ENCODE measurements at regions not wholly inside any gene's neighbourhood (a gene's known extent, or its start where the extent isn't known, plus 50 kb on each side); places are given as distances from the start of the nearest gene placed in this dataset.

- Histone ChIP-seq H3K36me3 (no peaks in the 10 kb centered on the region), H3K4me3 (ENCODE audit: low read depth, low read length) (no peak overlapping the region), H3K27ac (no peak overlapping the region), H3K27me3 (ENCODE audit: insufficient read depth, low read depth, severe bottlenecking) (no peaks in the 10 kb centered on the region), H3K9me3 (ENCODE audit: severe bottlenecking) (peaks cover 6% of the 10 kb centered on the region)
- DNase-seq, result no peak
- TF ChIP-seq CTCF (IDR thresholded peaks at IDR 0.05; ENCODE audit: low read depth, low read length), result no peak
Observed at GRCh38 chr17:36879624-36880131, 57.6 kb upstream of the LHX1 start.

GRCh38 chr17:36880268-36880905 lies 56.9 kb upstream of the LHX1 start:
- Histone ChIP-seq H3K4me3 (ENCODE audit: low read depth, low read length) (no peak overlapping the region), H3K9me3 (ENCODE audit: severe bottlenecking) (peaks cover 6% of the 10 kb centered on the region), H3K27me3 (ENCODE audit: insufficient read depth, low read depth, severe bottlenecking) (no peaks in the 10 kb centered on the region), H3K27ac (no peak overlapping the region), H3K36me3 (no peaks in the 10 kb centered on the region)
- DNase-seq, result no peak
- TF ChIP-seq CTCF (IDR thresholded peaks at IDR 0.05; ENCODE audit: low read depth, low read length), result no peak

GRCh38 chr17:36881323-36881722 lies 56.0 kb upstream of the LHX1 start:
- no peaks in the 10 kb centered on the region for H3K36me3 ChIP-seq
- H3K27ac ChIP-seq, result no peak overlapping the region
- no peak for DNase-seq
- H3K27me3 ChIP-seq (ENCODE audit: insufficient read depth, low read depth, severe bottlenecking), result no peaks in the 10 kb centered on the region
- no peak for TF ChIP-seq CTCF (IDR thresholded peaks at IDR 0.05; ENCODE audit: low read depth, low read length)
- H3K4me3 ChIP-seq (ENCODE audit: low read depth, low read length), result no peak overlapping the region
- H3K9me3 ChIP-seq (ENCODE audit: severe bottlenecking), result peaks cover 6% of the 10 kb centered on the region

GRCh38 chr17:36884495-36885152 lies 52.7 kb upstream of the LHX1 start:
- TF ChIP-seq CTCF (IDR thresholded peaks at IDR 0.05; ENCODE audit: low read depth, low read length), result no peak
- DNase-seq, result no peak
- Histone ChIP-seq H3K36me3 (no peaks in the 10 kb centered on the region), H3K4me3 (ENCODE audit: low read depth, low read length) (no peak overlapping the region), H3K27me3 (ENCODE audit: insufficient read depth, low read depth, severe bottlenecking) (no peaks in the 10 kb centered on the region), H3K27ac (no peak overlapping the region), H3K9me3 (ENCODE audit: severe bottlenecking) (peaks cover 6% of the 10 kb centered on the region)

- peaks cover 6% of the 10 kb centered on the region for H3K9me3 ChIP-seq (ENCODE audit: severe bottlenecking)
- H3K36me3 ChIP-seq, result no peaks in the 10 kb centered on the region
- H3K4me3 ChIP-seq (ENCODE audit: low read depth, low read length), result no peak overlapping the region
- H3K27me3 ChIP-seq (ENCODE audit: insufficient read depth, low read depth, severe bottlenecking), result no peaks in the 10 kb centered on the region
- no peak for DNase-seq
- no peak overlapping the region for H3K27ac ChIP-seq
- no peak for TF ChIP-seq CTCF (IDR thresholded peaks at IDR 0.05; ENCODE audit: low read depth, low read length)
Observed at GRCh38 chr17:36885153-36885735, 52.0 kb upstream of the LHX1 start.

Data from WERI-Rb-1 (cell line).